H9 (cell line): ENCODE measurements at regions not wholly inside any gene's neighbourhood (a gene's known extent, or its start where the extent isn't known, plus 50 kb on each side); places are given as distances from the start of the nearest gene placed in this dataset.

ENCODE experiments used
- DNase-seq: peaks from one replicate; pipeline ENCODE4 v3.0.0-alpha.2; 2017
- H2AFZ ChIP-seq: one replicate; pipeline ENCODE4 v1.6.1; 2013; ENCODE audit warnings: mild to moderate bottlenecking, low read length, control low read depth, moderate library complexity
- H2AK5ac ChIP-seq: 2 replicates; pipeline ENCODE4 v1.6.1; 2013; ENCODE audit warnings: low read length, control low read depth, mixed read lengths; ENCODE audit not compliant: insufficient read length
- H2BK120ac ChIP-seq: one replicate; pipeline ENCODE4 v1.6.1; 2013; ENCODE audit warnings: low read depth, mild to moderate bottlenecking, low read length, control low read depth, inconsistent platforms; ENCODE audit not compliant: poor library complexity, severe bottlenecking
- H2BK12ac ChIP-seq: 2 replicates; pipeline ENCODE4 v1.6.1; 2013; ENCODE audit warnings: low read length, control low read depth, mixed read lengths, low read depth; ENCODE audit not compliant: insufficient read length
- H2BK15ac ChIP-seq: 2 replicates; pipeline ENCODE4 v1.6.1; 2013; ENCODE audit warnings: low read depth, low read length, control low read depth
- H2BK20ac ChIP-seq: one replicate; pipeline ENCODE4 v1.6.1; 2013; ENCODE audit warnings: low read depth, mild to moderate bottlenecking, low read length, control low read depth, inconsistent platforms; ENCODE audit not compliant: poor library complexity, severe bottlenecking
- H2BK5ac ChIP-seq: 2 replicates; pipeline ENCODE4 v1.6.1; 2013; ENCODE audit warnings: low read length, control low read depth, mixed read lengths; ENCODE audit not compliant: insufficient read length
- H3K14ac ChIP-seq: 2 replicates; pipeline ENCODE4 v1.6.1; 2013; ENCODE audit warnings: low read length, control low read depth; ENCODE audit not compliant: insufficient read depth
- H3K18ac ChIP-seq: 2 replicates; pipeline ENCODE4 v1.6.1; 2013; ENCODE audit warnings: low read depth, mild to moderate bottlenecking, mixed read lengths, low read length, control low read depth; ENCODE audit not compliant: insufficient read length
- H3K23ac ChIP-seq: 2 replicates; pipeline ENCODE4 v1.6.1; 2013; ENCODE audit warnings: low read length, control low read depth, mixed read lengths, low read depth; ENCODE audit not compliant: insufficient read length
- H3K23me2 ChIP-seq: 2 replicates; pipeline ENCODE4 v1.6.1; 2013; ENCODE audit warnings: low read depth, mild to moderate bottlenecking, mixed read lengths, low read length, control low read depth; ENCODE audit not compliant: insufficient read length, poor library complexity, severe bottlenecking
- H3K27ac ChIP-seq: 2 replicates; pipeline ENCODE4 v1.5.1; 2013; ENCODE audit warnings: low read length, control low read depth, mixed read lengths, low read depth; ENCODE audit not compliant: insufficient read length
- H3K27me3 ChIP-seq: 2 replicates; pipeline ENCODE4 v1.6.1; 2013; ENCODE audit warnings: low read length, control low read depth, inconsistent platforms; ENCODE audit not compliant: insufficient read depth
- H3K4ac ChIP-seq: 2 replicates; pipeline ENCODE4 v1.6.1; 2013; ENCODE audit warnings: low read depth, mild to moderate bottlenecking, control low read depth, inconsistent platforms, low read length, moderate library complexity
- H3K4me1 ChIP-seq: 2 replicates; pipeline ENCODE4 v1.6.1; 2013; ENCODE audit warnings: low read length, control low read depth, inconsistent platforms; ENCODE audit not compliant: insufficient read depth
- H3K4me2 ChIP-seq: 2 replicates; pipeline ENCODE4 v1.6.1; 2013; ENCODE audit warnings: low read length, control low read depth, mixed read lengths; ENCODE audit not compliant: insufficient read length, insufficient read depth
- H3K56ac ChIP-seq: 2 replicates; pipeline ENCODE4 v1.6.1; 2013; ENCODE audit warnings: low read depth, mild to moderate bottlenecking, mixed read lengths, low read length, control low read depth; ENCODE audit not compliant: insufficient read length
- H3K79me1 ChIP-seq: 2 replicates; pipeline ENCODE4 v1.6.1; 2013; ENCODE audit warnings: low read depth, mild to moderate bottlenecking, moderate library complexity, low read length, control low read depth, inconsistent platforms; ENCODE audit not compliant: insufficient read depth, poor library complexity, severe bottlenecking
- H3K79me2 ChIP-seq: 2 replicates; pipeline ENCODE4 v1.6.1; 2013; ENCODE audit warnings: low read length, control low read depth, inconsistent platforms; ENCODE audit not compliant: insufficient read depth
- H3K9ac ChIP-seq: 2 replicates; pipeline ENCODE4 v1.6.1; 2013; ENCODE audit warnings: low read length, control low read depth, mixed read lengths; ENCODE audit not compliant: insufficient read length; ENCODE audit errors: extremely low read depth
- H3K9me3 ChIP-seq: one replicate; pipeline ENCODE4 v1.6.1; 2013; ENCODE audit warnings: low read depth, low read length, inconsistent platforms; ENCODE audit not compliant: control insufficient read depth
- H3T11ph ChIP-seq: one replicate; pipeline ENCODE4 v1.6.1; 2013; ENCODE audit warnings: mild to moderate bottlenecking, low read length, control low read depth, inconsistent platforms
- H4K20me1 ChIP-seq: one replicate; pipeline ENCODE4 v1.6.1; 2013; ENCODE audit not compliant: control insufficient read depth, insufficient read length, insufficient read depth
- H4K5ac ChIP-seq: 2 replicates; pipeline ENCODE4 v1.6.1; 2013; ENCODE audit warnings: low read depth, mild to moderate bottlenecking, mixed read lengths, low read length, control low read depth; ENCODE audit not compliant: insufficient read length
- H4K8ac ChIP-seq: replicated peaks from 2 replicates; pipeline ENCODE4 v1.6.1; 2013; ENCODE audit warnings: low read length, control low read depth, mixed read lengths, low read depth; ENCODE audit not compliant: insufficient read length
- H4K91ac ChIP-seq: 2 replicates; pipeline ENCODE4 v1.6.1; 2013; ENCODE audit warnings: low read depth, mild to moderate bottlenecking, moderate library complexity, mixed read lengths, low read length, control low read depth; ENCODE audit not compliant: insufficient read length
- H3K27ac Mint-ChIP-seq, 3 experiments: 2 replicates in 2 of 3; 3 replicates in 1 of 3; pipeline ENCODE4 v1.8.0; 2020 to 2021; ENCODE audit warnings: mixed read lengths in 3 of 3, mild to moderate bottlenecking in 1 of 3, moderate library complexity in 1 of 3
- H3K27me3 Mint-ChIP-seq: 2 replicates; pipeline ENCODE4 v1.8.0; 2021; ENCODE audit warnings: low read depth, mild to moderate bottlenecking, moderate library complexity, mixed read lengths
- H3K36me3 Mint-ChIP-seq, 3 experiments: 2 replicates in 2 of 3; 3 replicates in 1 of 3; pipeline ENCODE4 v1.8.0; 2020 to 2021; ENCODE audit warnings: low read depth in 3 of 3, mixed read lengths in 3 of 3; ENCODE audit not compliant: insufficient read depth in 1 of 3
- H3K4me1 Mint-ChIP-seq, 2 experiments: 2 replicates each; pipeline ENCODE4 v1.8.0; 2020; ENCODE audit warnings: mixed read lengths in 2 of 2
- H3K4me3 Mint-ChIP-seq, 2 experiments: 2 replicates in 1 of 2; 3 replicates in 1 of 2; pipeline ENCODE4 v1.8.0; 2020 to 2021; ENCODE audit warnings: mild to moderate bottlenecking in 2 of 2, mixed read lengths in 2 of 2, moderate library complexity in 1 of 2
- H3K9me3 Mint-ChIP-seq, 2 experiments: 2 replicates in 1 of 2; 3 replicates in 1 of 2; pipeline ENCODE4 v1.8.0; 2020; ENCODE audit warnings: mild to moderate bottlenecking in 2 of 2, mixed read lengths in 2 of 2, moderate library complexity in 1 of 2
- WGBS: extraction: QIAGEN DNeasy Blood & Tissue Kit; methylation state at CpG from one replicate; pipeline ENCODE4 v1.1.7; 2013; ENCODE audit warnings: missing lambda C conversion rate, low lambda C conversion rate, mixed read lengths; ENCODE audit not compliant: insufficient read length; ENCODE audit errors: extremely low coverage; 5-methylcytosine and 5-hydroxymethylcytosine counted together
- TF ChIP-seq, protein P1 (sequence below): fragments of 200-600 bp; sonication (generic); conservative IDR thresholded peaks from 3 replicates; pipeline ENCODE4 v1.8.0; 2021; ENCODE audit warnings: antibody characterized with exemption, mild to moderate bottlenecking

DNA sequence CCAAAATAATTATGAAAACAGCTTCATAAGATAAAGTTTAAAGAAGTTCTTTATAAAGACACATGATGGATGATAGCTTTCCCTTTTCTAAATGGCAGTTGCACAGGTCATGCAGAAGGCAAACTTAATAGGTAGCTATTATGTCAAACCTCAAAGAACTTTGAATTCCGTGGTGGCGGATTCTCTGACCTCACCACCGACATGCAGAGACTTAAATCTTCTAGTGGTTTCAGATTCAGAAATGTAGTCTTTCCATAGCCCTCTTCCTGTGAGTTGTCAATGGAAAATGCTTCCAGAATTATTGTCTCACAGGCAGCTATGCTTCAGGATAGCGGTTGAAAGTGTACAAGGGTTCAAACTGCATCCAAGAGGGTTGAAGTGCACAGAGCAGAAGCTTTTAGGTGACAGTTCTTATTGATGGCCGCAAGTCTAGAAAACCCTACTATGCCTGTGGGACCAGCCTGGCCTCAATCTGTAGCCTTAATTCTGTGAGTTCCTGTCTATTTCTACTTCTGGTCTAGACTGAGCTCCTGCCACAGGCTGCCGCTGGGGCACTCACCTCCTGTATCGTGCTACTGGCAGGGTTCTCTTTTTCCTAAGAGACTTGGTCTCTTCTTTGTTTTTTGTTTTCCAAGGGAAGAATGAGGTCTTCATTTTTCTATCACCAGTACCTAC, 117.0 kb upstream of the ERRFI1 start:
- no CpG with 5 or more reads among the region's 7 CpGs for WGBS
- no peak overlapping the region for H2BK20ac ChIP-seq
- Mint-ChIP-seq H3K36me3 (no peaks in the 10 kb centered on the region), H3K4me3 (no peak overlapping the region), H3K9me3 (no peaks in the 10 kb centered on the region), H3K27me3 (peaks cover 4% of the 10 kb centered on the region; the same call in 1 of the 2 replicates), H3K27ac (no peak overlapping the region), H3K4me1 (peaks cover 11 to 13% of the 10 kb centered on the region in 2 experiments)
- H2BK5ac ChIP-seq = no peak overlapping the region
- no peak overlapping the region for H4K8ac ChIP-seq
- H3K79me2 ChIP-seq = no peaks in the 10 kb centered on the region
- H2BK15ac ChIP-seq = no peak overlapping the region
- no peak overlapping the region for H3T11ph ChIP-seq
- no peak overlapping the region for H3K18ac ChIP-seq
- no peak overlapping the region for H3K56ac ChIP-seq
- H2AK5ac ChIP-seq = no peak overlapping the region
- H3K4ac ChIP-seq = no peak overlapping the region
- no peak overlapping the region for H3K27ac ChIP-seq
- H2BK120ac ChIP-seq = no peak overlapping the region
- H4K91ac ChIP-seq = no peak overlapping the region
- no peak overlapping the region for H4K5ac ChIP-seq
- no peaks in the 10 kb centered on the region for H3K79me1 ChIP-seq
- TF ChIP-seq, protein P1, sequence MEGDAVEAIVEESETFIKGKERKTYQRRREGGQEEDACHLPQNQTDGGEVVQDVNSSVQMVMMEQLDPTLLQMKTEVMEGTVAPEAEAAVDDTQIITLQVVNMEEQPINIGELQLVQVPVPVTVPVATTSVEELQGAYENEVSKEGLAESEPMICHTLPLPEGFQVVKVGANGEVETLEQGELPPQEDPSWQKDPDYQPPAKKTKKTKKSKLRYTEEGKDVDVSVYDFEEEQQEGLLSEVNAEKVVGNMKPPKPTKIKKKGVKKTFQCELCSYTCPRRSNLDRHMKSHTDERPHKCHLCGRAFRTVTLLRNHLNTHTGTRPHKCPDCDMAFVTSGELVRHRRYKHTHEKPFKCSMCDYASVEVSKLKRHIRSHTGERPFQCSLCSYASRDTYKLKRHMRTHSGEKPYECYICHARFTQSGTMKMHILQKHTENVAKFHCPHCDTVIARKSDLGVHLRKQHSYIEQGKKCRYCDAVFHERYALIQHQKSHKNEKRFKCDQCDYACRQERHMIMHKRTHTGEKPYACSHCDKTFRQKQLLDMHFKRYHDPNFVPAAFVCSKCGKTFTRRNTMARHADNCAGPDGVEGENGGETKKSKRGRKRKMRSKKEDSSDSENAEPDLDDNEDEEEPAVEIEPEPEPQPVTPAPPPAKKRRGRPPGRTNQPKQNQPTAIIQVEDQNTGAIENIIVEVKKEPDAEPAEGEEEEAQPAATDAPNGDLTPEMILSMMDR = no peak
- H3K23ac ChIP-seq = no peak overlapping the region
- no peaks in the 10 kb centered on the region for H4K20me1 ChIP-seq
- no peaks in the 10 kb centered on the region for H3K27me3 ChIP-seq
- no peak overlapping the region for H3K9ac ChIP-seq
- DNase-seq = no peak
- no peak overlapping the region for H2AFZ ChIP-seq
- no peak overlapping the region for H3K14ac ChIP-seq
- no peak overlapping the region for H2BK12ac ChIP-seq
- no peaks in the 10 kb centered on the region for H3K4me1 ChIP-seq
- no peak overlapping the region for H3K4me2 ChIP-seq
- H3K9me3 ChIP-seq = no peaks in the 10 kb centered on the region
- H3K23me2 ChIP-seq = no peaks in the 10 kb centered on the region
